PC-9 (cell line): ENCODE measurements at regions not wholly inside any gene's neighbourhood (a gene's known extent, or its start where the extent isn't known, plus 50 kb on each side); places are given as distances from the start of the nearest gene placed in this dataset.

ENCODE experiments used
- BruUV-seq: library from RNA; stranded (reverse); fragments of 400-500 nt; replicated peaks from 2 replicates; lab custom pipeline; 2021; lab: Mats Ljungman, UMichigan
- CTCF ChIA-PET: fragments of 300-600 bp; sonication (Branson Sonifier 250); formaldehyde crosslinking; loops from one replicate; lab custom pipeline; 2022; ENCODE audit warnings: antibody characterized with exemption; lab: Charles Lee
- POLR2A ChIA-PET: fragments of 300-600 bp; sonication (Branson Sonifier 250); formaldehyde crosslinking; loops from one replicate; lab custom pipeline; 2022; ENCODE audit warnings: antibody characterized with exemption; ENCODE audit not compliant: unreplicated experiment; lab: Charles Lee
- DNase-seq, 2 experiments: peaks; one replicate each; pipeline versions ENCODE4 v3.0.0 to v3.0.0-alpha.2; 2015 to 2022; ENCODE audit warnings: mixed read lengths in 1 of 2
- H2AFZ ChIP-seq: fragments of 200-600 bp; sonication (generic); 2 replicates; pipeline ENCODE4 v1.8.1; 2017; ENCODE audit warnings: antibody characterized with exemption
- H3F3A ChIP-seq: fragments of 200-600 bp; sonication (generic); 2 replicates; pipeline ENCODE4 v1.8.1; 2017; ENCODE audit warnings: antibody characterized with exemption, mild to moderate bottlenecking, low read depth; ENCODE audit not compliant: insufficient read depth
- H3K27ac ChIP-seq: fragments of 200-600 bp; sonication (generic); 2 replicates; pipeline ENCODE4 v1.6.1; 2016; ENCODE audit warnings: mixed run types
- H3K27me3 ChIP-seq: fragments of 200-600 bp; sonication (generic); 2 replicates; pipeline ENCODE4 v1.6.1; 2016; ENCODE audit warnings: low read depth, mixed run types; ENCODE audit not compliant: insufficient read depth
- H3K36me3 ChIP-seq: fragments of 200-600 bp; sonication (generic); 2 replicates; pipeline ENCODE4 v1.6.1; 2016; ENCODE audit warnings: low read depth, mixed run types
- H3K4me1 ChIP-seq: fragments of 200-600 bp; sonication (generic); replicated peaks from 2 replicates; pipeline ENCODE4 v1.6.1; 2016; ENCODE audit warnings: mixed run types; ENCODE audit not compliant: insufficient read depth
- H3K4me2 ChIP-seq: fragments of 200-600 bp; sonication (generic); 2 replicates; pipeline ENCODE4 v1.6.1; 2017; ENCODE audit warnings: mixed run types
- H3K4me3 ChIP-seq: fragments of 200-600 bp; sonication (generic); 2 replicates; pipeline ENCODE4 v1.6.1; 2016; ENCODE audit warnings: mixed run types
- H3K79me2 ChIP-seq: fragments of 200-600 bp; sonication (generic); 2 replicates; pipeline ENCODE4 v1.6.1; 2017; ENCODE audit warnings: low read depth, mixed run types
- H3K9me2 ChIP-seq: fragments of 200-600 bp; sonication (generic); 2 replicates; pipeline ENCODE4 v1.8.1; 2017; ENCODE audit warnings: mild to moderate bottlenecking; ENCODE audit not compliant: insufficient read depth
- H3K9me3 ChIP-seq: fragments of 200-600 bp; sonication (generic); 2 replicates; pipeline ENCODE4 v1.8.1; 2016; ENCODE audit warnings: low read depth; ENCODE audit not compliant: insufficient read depth
- H4K20me1 ChIP-seq: fragments of 200-600 bp; sonication (generic); 2 replicates; pipeline ENCODE4 v1.8.1; 2017; ENCODE audit not compliant: insufficient read depth
- EZH2 ChIP-seq: fragments of 200-600 bp; sonication (generic); IDR thresholded peaks from 2 replicates; pipeline ENCODE4 v1.8.0; 2017; ENCODE audit warnings: antibody characterized with exemption, low read depth
- intact Hi-C: fragments of 100-400 bp; cut with micrococcal nuclease; formaldehyde crosslinking; loops from one replicate; pipeline ENCODE4 v1.10.0; 2022; ENCODE audit not compliant: unreplicated experiment
- TF ChIP-seq, protein P1 (sequence below): fragments of 200-600 bp; sonication (generic); conservative IDR thresholded peaks from 2 replicates; pipeline ENCODE4 v1.6.1; 2017; ENCODE audit warnings: mixed run types, antibody characterized with exemption, mild to moderate bottlenecking, moderate library complexity

DNA sequence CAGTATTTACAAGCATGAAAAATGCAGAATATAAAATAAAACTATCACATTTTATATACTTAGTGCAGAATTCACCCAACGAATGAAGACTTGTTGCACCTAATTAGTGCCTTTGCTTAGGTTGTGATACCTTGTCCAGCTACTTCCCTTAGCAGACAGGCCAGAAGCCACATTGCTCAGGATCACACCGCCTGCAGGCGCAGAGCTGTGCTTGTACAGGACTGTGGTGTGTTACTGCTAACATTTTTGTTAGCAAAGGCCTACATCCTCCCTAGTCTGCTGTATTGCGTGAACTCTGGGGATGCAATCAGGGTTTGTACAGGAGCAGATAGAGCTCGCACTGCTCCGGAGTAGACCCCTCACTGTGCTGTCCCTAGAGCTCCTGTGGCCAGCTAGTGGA is 336.9 kb downstream of the CBLN2 start:
- H3K27me3 ChIP-seq: no peaks in the 10 kb centered on the region
- TF ChIP-seq, protein P1, sequence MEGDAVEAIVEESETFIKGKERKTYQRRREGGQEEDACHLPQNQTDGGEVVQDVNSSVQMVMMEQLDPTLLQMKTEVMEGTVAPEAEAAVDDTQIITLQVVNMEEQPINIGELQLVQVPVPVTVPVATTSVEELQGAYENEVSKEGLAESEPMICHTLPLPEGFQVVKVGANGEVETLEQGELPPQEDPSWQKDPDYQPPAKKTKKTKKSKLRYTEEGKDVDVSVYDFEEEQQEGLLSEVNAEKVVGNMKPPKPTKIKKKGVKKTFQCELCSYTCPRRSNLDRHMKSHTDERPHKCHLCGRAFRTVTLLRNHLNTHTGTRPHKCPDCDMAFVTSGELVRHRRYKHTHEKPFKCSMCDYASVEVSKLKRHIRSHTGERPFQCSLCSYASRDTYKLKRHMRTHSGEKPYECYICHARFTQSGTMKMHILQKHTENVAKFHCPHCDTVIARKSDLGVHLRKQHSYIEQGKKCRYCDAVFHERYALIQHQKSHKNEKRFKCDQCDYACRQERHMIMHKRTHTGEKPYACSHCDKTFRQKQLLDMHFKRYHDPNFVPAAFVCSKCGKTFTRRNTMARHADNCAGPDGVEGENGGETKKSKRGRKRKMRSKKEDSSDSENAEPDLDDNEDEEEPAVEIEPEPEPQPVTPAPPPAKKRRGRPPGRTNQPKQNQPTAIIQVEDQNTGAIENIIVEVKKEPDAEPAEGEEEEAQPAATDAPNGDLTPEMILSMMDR: no peak
- TF ChIP-seq EZH2: no peak
- no peak for DNase-seq
- no peaks in the 10 kb centered on the region for H3K9me2 ChIP-seq
- intact Hi-C loops: no loop called here
- H3K4me2 ChIP-seq: no peak overlapping the region
- CTCF ChIA-PET: no interaction called here
- H4K20me1 ChIP-seq: no peaks in the 10 kb centered on the region
- H3F3A ChIP-seq: no peaks in the 10 kb centered on the region
- H3K4me1 ChIP-seq: no peaks in the 10 kb centered on the region
- BruUV-seq: no TSS peak
- no peak overlapping the region for H3K27ac ChIP-seq
- no peak overlapping the region for H2AFZ ChIP-seq
- H3K79me2 ChIP-seq: no peaks in the 10 kb centered on the region
- no peaks in the 10 kb centered on the region for H3K36me3 ChIP-seq
- POLR2A ChIA-PET: no interaction called here
- H3K9me3 ChIP-seq: no peaks in the 10 kb centered on the region
- H3K4me3 ChIP-seq: no peak overlapping the region

DNA sequence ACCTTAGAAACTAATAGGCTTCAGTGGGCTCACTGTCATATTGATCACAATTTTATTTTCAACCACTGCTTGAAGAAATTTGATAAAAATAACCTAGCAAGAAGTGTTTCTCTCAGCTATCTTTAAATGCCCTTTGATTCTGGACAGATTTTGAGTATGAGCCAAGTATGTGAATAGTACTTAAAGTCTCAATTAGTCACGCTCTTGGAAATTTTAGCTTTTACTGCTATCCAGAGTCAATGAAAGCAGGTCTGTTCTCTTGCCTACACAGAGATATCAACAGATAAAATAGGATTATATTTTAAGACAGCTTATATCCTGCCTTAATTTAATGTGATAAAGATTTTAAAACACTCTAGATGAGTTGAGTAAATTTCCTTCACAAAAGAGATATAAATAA is 337.3 kb downstream of the CBLN2 start:
- BruUV-seq: no TSS peak
- Histone ChIP-seq H3K36me3 (no peaks in the 10 kb centered on the region), H3K4me3 (no peak overlapping the region), H3K27me3 (no peaks in the 10 kb centered on the region), H3F3A (no peaks in the 10 kb centered on the region), H2AFZ (no peak overlapping the region), H3K9me3 (no peaks in the 10 kb centered on the region), H3K79me2 (no peaks in the 10 kb centered on the region), H3K4me1 (no peaks in the 10 kb centered on the region), H3K4me2 (no peak overlapping the region), H4K20me1 (no peaks in the 10 kb centered on the region), H3K9me2 (no peaks in the 10 kb centered on the region), H3K27ac (no peak overlapping the region)
- intact Hi-C loops: no loop called here
- TF ChIP-seq, protein P1: no peak
- no peak for TF ChIP-seq EZH2
- POLR2A ChIA-PET: no interaction called here
- CTCF ChIA-PET: no interaction called here
- no peak for DNase-seq

DNA sequence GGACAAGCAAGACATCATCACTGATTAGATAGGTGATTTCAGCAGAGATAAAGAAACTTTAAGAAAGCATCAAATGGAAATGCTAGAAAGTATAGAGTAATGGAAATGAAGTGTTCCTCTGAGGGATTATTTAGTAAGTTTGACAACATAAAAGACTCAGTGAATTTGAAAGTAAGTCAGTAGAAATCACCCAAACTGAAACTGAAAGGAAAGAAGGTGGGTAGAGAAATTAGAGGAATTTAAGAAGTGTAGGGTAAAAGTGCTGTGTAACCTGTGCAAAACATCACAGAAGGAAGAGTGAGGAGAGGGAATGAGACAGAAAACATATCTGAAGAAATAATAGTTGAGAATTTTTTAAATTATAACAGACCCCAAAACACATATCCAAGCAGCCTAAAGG is 343.1 kb downstream of the CBLN2 start:
- H2AFZ ChIP-seq: no peak overlapping the region
- H3K9me3 ChIP-seq: no peaks in the 10 kb centered on the region
- H3K4me1 ChIP-seq: no peaks in the 10 kb centered on the region
- no peaks in the 10 kb centered on the region for H3K9me2 ChIP-seq
- H3K27ac ChIP-seq: no peak overlapping the region
- no peaks in the 10 kb centered on the region for H3K27me3 ChIP-seq
- no TSS peak for BruUV-seq
- H3K4me3 ChIP-seq: no peak overlapping the region
- no peaks in the 10 kb centered on the region for H3K79me2 ChIP-seq
- TF ChIP-seq, protein P1: no peak
- TF ChIP-seq EZH2: no peak
- no peaks in the 10 kb centered on the region for H4K20me1 ChIP-seq
- intact Hi-C loops: no loop called here
- no peaks in the 10 kb centered on the region for H3K36me3 ChIP-seq
- no peaks in the 10 kb centered on the region for H3F3A ChIP-seq
- H3K4me2 ChIP-seq: no peak overlapping the region
- POLR2A ChIA-PET: no interaction called here
- DNase-seq: no peak
- CTCF ChIA-PET: no interaction called here
